ENCODE measurements at regions not wholly inside any gene's neighbourhood (a gene's known extent, or its start where the extent isn't known, plus 50 kb on each side); places are given as distances from the start of the nearest gene placed in this dataset.

DNA sequence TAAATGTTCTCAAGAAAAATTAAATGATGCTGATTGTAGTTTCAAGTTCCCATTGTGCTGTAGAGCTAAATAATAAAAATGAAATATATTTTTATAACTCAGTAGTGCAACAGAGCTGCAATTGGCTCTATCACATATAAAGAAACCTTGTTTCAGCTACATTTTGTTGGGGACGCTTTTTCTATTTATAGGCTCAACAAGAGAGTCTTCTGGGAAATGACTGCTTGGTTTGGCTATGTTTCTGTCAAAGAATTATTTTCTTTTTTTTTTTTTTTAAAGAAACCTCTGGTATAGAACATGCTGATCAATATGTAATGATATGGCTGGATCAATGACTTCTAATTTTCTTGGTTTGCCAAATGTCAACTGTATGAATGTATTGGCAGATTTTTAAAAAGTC lies 76.5 kb downstream of the OTOL1 start:
- 80% methylated on average over 1 of the region's 1 CpG for WGBS (ENCODE audit: insufficient coverage, low lambda C conversion rate)
- Histone ChIP-seq H3K27me3 (ENCODE audit: control insufficient read depth, insufficient read depth, low read length) (no peaks in the 10 kb centered on the region), H3K4me3 (ENCODE audit: low read length) (no peak overlapping the region)

DNA sequence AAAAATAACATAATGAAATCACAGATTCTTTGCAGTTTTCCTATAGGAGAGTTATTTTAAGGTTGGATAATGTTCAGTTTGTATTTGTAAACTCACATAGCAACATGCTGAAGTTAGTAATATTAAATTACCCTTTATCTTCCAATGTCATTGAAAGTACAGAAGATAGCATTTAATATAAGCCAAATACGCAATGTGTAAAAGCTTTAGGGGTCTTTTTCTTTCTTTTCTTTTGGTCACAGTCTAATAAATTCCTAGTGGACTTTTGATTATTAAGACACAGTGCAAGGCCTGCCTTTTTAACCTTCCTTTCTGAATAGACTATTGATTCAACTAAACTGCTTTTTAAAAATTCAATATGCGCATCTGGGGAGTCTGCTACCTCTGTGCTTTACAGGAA lies 79.3 kb downstream of the OTOL1 start:
- no peak for DNase-seq
- H3K27ac ChIP-seq (ENCODE audit: low read length) = no peak overlapping the region
- H3K9me3 ChIP-seq (ENCODE audit: control insufficient read depth, low read depth, low read length) = no peaks in the 10 kb centered on the region
- no peak overlapping the region for H3K4me3 ChIP-seq (ENCODE audit: low read length)
- 100% methylated on average over 1 of the region's 2 CpGs for WGBS (ENCODE audit: insufficient coverage, low lambda C conversion rate)
- no peaks in the 10 kb centered on the region for H3K36me3 ChIP-seq (ENCODE audit: control insufficient read depth, insufficient read depth, low read length)
- H3K27me3 ChIP-seq (ENCODE audit: control insufficient read depth, insufficient read depth, low read length) = no peaks in the 10 kb centered on the region
- no peaks in the 10 kb centered on the region for H3K4me1 ChIP-seq (ENCODE audit: control insufficient read depth, insufficient read depth, low read length)

More for the DNA sequence above, 76.5 kb downstream of the OTOL1 start:
- H3K27ac ChIP-seq (ENCODE audit: low read length) = no peak overlapping the region
- H3K4me1 ChIP-seq (ENCODE audit: control insufficient read depth, insufficient read depth, low read length) = no peaks in the 10 kb centered on the region
- DNase-seq = no peak
- no peaks in the 10 kb centered on the region for H3K36me3 ChIP-seq (ENCODE audit: control insufficient read depth, insufficient read depth, low read length)
- H3K9me3 ChIP-seq (ENCODE audit: control insufficient read depth, low read depth, low read length) = no peaks in the 10 kb centered on the region

DNA sequence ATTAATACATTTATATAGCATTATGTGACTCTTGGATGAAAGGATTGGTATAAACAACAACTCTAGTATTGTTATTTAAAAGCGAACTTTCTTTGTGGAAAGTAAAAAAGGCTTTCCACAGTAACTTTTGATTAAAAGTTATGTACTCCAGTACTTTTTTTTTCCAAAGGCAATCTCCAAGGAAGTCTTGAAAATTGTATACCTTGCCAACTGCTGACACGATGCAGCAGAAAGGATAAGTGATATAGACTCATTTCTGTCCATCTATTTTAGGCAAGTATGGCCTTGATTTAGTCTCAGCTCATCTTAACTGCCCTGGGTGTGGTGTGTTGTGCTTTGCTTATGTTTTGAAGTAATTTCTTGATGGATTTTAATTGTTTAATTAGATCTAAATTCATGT lies 79.7 kb downstream of the OTOL1 start:
- WGBS (ENCODE audit: insufficient coverage, low lambda C conversion rate) = 100% methylated on average over 1 of the region's 2 CpGs
- H3K27ac ChIP-seq (ENCODE audit: low read length) = no peak overlapping the region
- DNase-seq = no peak

GRCh38 chr3:161576714-161577510 lies 80.3 kb downstream of the OTOL1 start:
- DNase-seq = no peak
- Histone ChIP-seq H3K27me3 (ENCODE audit: control insufficient read depth, insufficient read depth, low read length) (no peaks in the 10 kb centered on the region), H3K9me3 (ENCODE audit: control insufficient read depth, low read depth, low read length) (no peaks in the 10 kb centered on the region), H3K4me1 (ENCODE audit: control insufficient read depth, insufficient read depth, low read length) (no peaks in the 10 kb centered on the region), H3K27ac (ENCODE audit: low read length) (no peak overlapping the region), H3K4me3 (ENCODE audit: low read length) (no peak overlapping the region), H3K36me3 (ENCODE audit: control insufficient read depth, insufficient read depth, low read length) (no peaks in the 10 kb centered on the region)
- no CpG with 5 or more reads among the region's 9 CpGs for WGBS (ENCODE audit: insufficient coverage, low lambda C conversion rate)

More for the DNA sequence above, 79.7 kb downstream of the OTOL1 start:
- no peaks in the 10 kb centered on the region for H3K4me1 ChIP-seq (ENCODE audit: control insufficient read depth, insufficient read depth, low read length)
- H3K9me3 ChIP-seq (ENCODE audit: control insufficient read depth, low read depth, low read length) = no peaks in the 10 kb centered on the region
- H3K27me3 ChIP-seq (ENCODE audit: control insufficient read depth, insufficient read depth, low read length) = no peaks in the 10 kb centered on the region
- H3K4me3 ChIP-seq (ENCODE audit: low read length) = no peak overlapping the region
- no peaks in the 10 kb centered on the region for H3K36me3 ChIP-seq (ENCODE audit: control insufficient read depth, insufficient read depth, low read length)

DNA sequence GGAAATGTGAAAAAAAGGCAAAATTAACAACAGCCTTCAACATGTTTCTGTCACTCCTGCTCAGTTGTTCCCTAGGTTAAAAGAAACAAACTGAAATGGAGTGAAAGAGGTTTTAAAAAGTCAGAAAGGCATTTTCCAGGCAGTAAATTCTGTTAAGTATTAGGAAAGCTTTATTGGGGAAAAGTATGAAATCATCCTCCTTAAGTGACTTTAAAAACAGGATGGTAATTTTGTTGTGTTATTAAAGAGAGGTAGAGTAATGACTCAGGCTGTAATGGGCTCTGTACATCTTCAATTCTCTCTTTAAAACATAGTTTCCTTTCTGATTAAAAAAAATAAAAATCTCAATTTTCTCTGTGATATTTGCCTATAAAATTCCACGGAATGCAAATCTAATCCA lies 81.1 kb downstream of the OTOL1 start:
- Histone ChIP-seq H3K4me3 (ENCODE audit: low read length) (no peak overlapping the region), H3K27me3 (ENCODE audit: control insufficient read depth, insufficient read depth, low read length) (no peaks in the 10 kb centered on the region), H3K9me3 (ENCODE audit: control insufficient read depth, low read depth, low read length) (no peaks in the 10 kb centered on the region), H3K27ac (ENCODE audit: low read length) (no peak overlapping the region), H3K4me1 (ENCODE audit: control insufficient read depth, insufficient read depth, low read length) (no peaks in the 10 kb centered on the region), H3K36me3 (ENCODE audit: control insufficient read depth, insufficient read depth, low read length) (no peaks in the 10 kb centered on the region)
- no peak for DNase-seq
- 29% methylated on average over 1 of the region's 1 CpG for WGBS (ENCODE audit: insufficient coverage, low lambda C conversion rate)

GRCh38 chr3:161579395-161580126 lies 83.0 kb downstream of the OTOL1 start:
- H3K4me3 ChIP-seq (ENCODE audit: low read length) = no peak overlapping the region
- H3K36me3 ChIP-seq (ENCODE audit: control insufficient read depth, insufficient read depth, low read length) = no peaks in the 10 kb centered on the region
- H3K4me1 ChIP-seq (ENCODE audit: control insufficient read depth, insufficient read depth, low read length) = no peaks in the 10 kb centered on the region
- no peaks in the 10 kb centered on the region for H3K9me3 ChIP-seq (ENCODE audit: control insufficient read depth, low read depth, low read length)
- no peak for DNase-seq
- WGBS (ENCODE audit: insufficient coverage, low lambda C conversion rate) = 95% methylated on average over 5 of the region's 9 CpGs
- H3K27me3 ChIP-seq (ENCODE audit: control insufficient read depth, insufficient read depth, low read length) = no peaks in the 10 kb centered on the region
- no peak overlapping the region for H3K27ac ChIP-seq (ENCODE audit: low read length)

DNA sequence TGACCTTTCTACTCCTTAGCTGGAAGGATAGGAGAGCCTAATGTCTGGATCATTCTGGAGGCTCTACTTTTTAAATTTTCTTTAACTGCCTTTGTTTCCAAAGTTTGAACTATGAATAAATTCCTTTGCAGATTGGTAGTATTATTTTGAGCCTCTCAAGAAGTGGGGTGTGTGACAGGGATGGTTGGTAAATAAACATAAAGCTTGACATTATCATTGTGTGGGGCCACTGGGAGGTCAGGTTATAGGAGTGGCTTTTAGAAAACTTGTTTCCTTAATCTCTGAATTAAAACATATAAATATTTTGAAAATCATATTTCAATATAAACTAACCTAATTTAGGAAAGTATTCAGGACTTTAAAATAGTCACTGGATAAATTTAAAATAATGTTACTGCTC lies 89.3 kb downstream of the OTOL1 start:
- no peaks in the 10 kb centered on the region for H3K27me3 ChIP-seq (ENCODE audit: control insufficient read depth, insufficient read depth, low read length)
- no peaks in the 10 kb centered on the region for H3K9me3 ChIP-seq (ENCODE audit: control insufficient read depth, low read depth, low read length)
- no peak overlapping the region for H3K27ac ChIP-seq (ENCODE audit: low read length)
- no peak overlapping the region for H3K4me3 ChIP-seq (ENCODE audit: low read length)
- H3K4me1 ChIP-seq (ENCODE audit: control insufficient read depth, insufficient read depth, low read length) = no peaks in the 10 kb centered on the region
- no peak for DNase-seq
- no peaks in the 10 kb centered on the region for H3K36me3 ChIP-seq (ENCODE audit: control insufficient read depth, insufficient read depth, low read length)

DNA sequence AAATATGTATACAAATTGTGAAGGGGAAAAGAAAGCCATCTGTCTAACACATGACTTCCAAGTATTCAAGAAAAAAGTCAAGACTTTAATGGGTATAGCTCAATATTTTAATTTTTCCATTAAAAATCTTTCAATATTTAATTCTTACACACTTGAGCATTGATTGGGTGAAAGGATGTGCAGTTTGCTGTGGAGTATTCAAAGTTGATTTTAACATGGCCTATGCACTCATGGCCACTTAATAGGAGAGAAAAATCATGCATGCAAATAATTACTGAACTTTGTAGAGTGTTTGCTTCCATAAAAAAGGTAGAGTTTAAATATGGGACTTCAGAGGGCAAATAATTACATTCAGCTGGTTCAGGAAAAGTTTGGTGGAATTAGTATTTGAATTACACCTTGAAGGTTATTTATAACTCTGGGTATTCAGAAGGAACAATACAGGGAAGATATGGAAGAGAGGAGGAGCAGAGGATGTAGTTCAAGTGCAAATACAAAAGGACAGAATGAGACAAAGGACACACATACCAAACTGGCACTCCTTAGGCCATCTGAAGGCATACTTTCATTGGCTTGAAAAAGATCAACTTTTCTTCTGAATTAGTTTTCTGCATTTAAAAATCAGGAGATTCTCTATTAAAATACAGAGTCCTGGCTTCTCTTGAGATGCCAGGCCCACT lies 90.1 kb downstream of the OTOL1 start:
- Histone ChIP-seq H3K27ac (ENCODE audit: low read length) (no peak overlapping the region), H3K4me3 (ENCODE audit: low read length) (no peak overlapping the region), H3K9me3 (ENCODE audit: control insufficient read depth, low read depth, low read length) (no peaks in the 10 kb centered on the region), H3K36me3 (ENCODE audit: control insufficient read depth, insufficient read depth, low read length) (no peaks in the 10 kb centered on the region), H3K4me1 (ENCODE audit: control insufficient read depth, insufficient read depth, low read length) (no peaks in the 10 kb centered on the region), H3K27me3 (ENCODE audit: control insufficient read depth, insufficient read depth, low read length) (no peaks in the 10 kb centered on the region)
- no peak for DNase-seq

GRCh38 chr3:161598639-161599038 lies 102.0 kb downstream of the OTOL1 start:
- Histone ChIP-seq H3K27ac (ENCODE audit: low read length) (no peak overlapping the region), H3K36me3 (ENCODE audit: control insufficient read depth, insufficient read depth, low read length) (no peaks in the 10 kb centered on the region), H3K4me3 (ENCODE audit: low read length) (no peak overlapping the region), H3K27me3 (ENCODE audit: control insufficient read depth, insufficient read depth, low read length) (no peaks in the 10 kb centered on the region), H3K4me1 (ENCODE audit: control insufficient read depth, insufficient read depth, low read length) (no peaks in the 10 kb centered on the region), H3K9me3 (ENCODE audit: control insufficient read depth, low read depth, low read length) (no peaks in the 10 kb centered on the region)
- WGBS (ENCODE audit: insufficient coverage, low lambda C conversion rate) = 100% methylated on average over 2 of the region's 2 CpGs
- no peak for DNase-seq

- WGBS (ENCODE audit: insufficient coverage, low lambda C conversion rate) = no CpG with 5 or more reads among the region's 1 CpG
- Histone ChIP-seq H3K36me3 (ENCODE audit: control insufficient read depth, insufficient read depth, low read length) (no peaks in the 10 kb centered on the region), H3K9me3 (ENCODE audit: control insufficient read depth, low read depth, low read length) (no peaks in the 10 kb centered on the region), H3K4me3 (ENCODE audit: low read length) (no peak overlapping the region), H3K27ac (ENCODE audit: low read length) (no peak overlapping the region), H3K27me3 (ENCODE audit: control insufficient read depth, insufficient read depth, low read length) (no peaks in the 10 kb centered on the region), H3K4me1 (ENCODE audit: control insufficient read depth, insufficient read depth, low read length) (no peaks in the 10 kb centered on the region)
- no peak for DNase-seq
Measured at GRCh38 chr3:161599697-161600096, 103.1 kb downstream of the OTOL1 start.
